Spleen (tissue), 11 donors: ENCODE measurements at regions not wholly inside any gene's neighbourhood (a gene's known extent, or its start where the extent isn't known, plus 50 kb on each side); places are given as distances from the start of the nearest gene placed in this dataset.

Experiments used
- DNase-seq: peaks from one replicate; pipeline ENCODE4 v3.0.0-alpha.2; 2020
- H3K27ac ChIP-seq, 8 donors: fragments of 200-600 bp; sonication (generic) in 7 of 8; 1 replicate in 4 of 8; 2 replicates in 4 of 8; pipeline versions ENCODE4 v1.5.0 to v1.8.0; 2016 to 2021; ENCODE audit warnings: inconsistent platforms in 4 of 8, mild to moderate bottlenecking in 4 of 8, moderate library complexity in 1 of 8
- H3K27me3 ChIP-seq, 7 donors: fragments of 200-600 bp; sonication (generic) in 6 of 7; replicated peaks in 1 of 7; 1 replicate in 4 of 7; 2 replicates in 3 of 7; pipeline versions ENCODE4 v1.5.0 to v1.8.0; 2016 to 2021; ENCODE audit warnings: inconsistent platforms in 3 of 7, mild to moderate bottlenecking in 1 of 7
- H3K36me3 ChIP-seq, 6 donors: fragments of 200-600 bp; sonication (generic) in 5 of 6; 1 replicate in 4 of 6; 2 replicates in 2 of 6; pipeline versions ENCODE4 v1.5.0 to v1.8.0; 2016 to 2021; ENCODE audit warnings: inconsistent platforms in 2 of 6
- H3K4me1 ChIP-seq, 6 donors: fragments of 200-600 bp; sonication (generic) in 5 of 6; 1 replicate in 3 of 6; 2 replicates in 3 of 6; pipeline versions ENCODE4 v1.5.0 to v1.8.0; 2016 to 2021; ENCODE audit warnings: inconsistent platforms in 3 of 6
- H3K4me3 ChIP-seq, 8 donors: fragments of 200-600 bp; sonication (generic) in 7 of 8; 1 replicate in 4 of 8; 2 replicates in 4 of 8; pipeline versions ENCODE4 v1.5.0 to v1.8.0; 2016 to 2021; ENCODE audit warnings: inconsistent platforms in 4 of 8, mild to moderate bottlenecking in 4 of 8, moderate library complexity in 2 of 8
- H3K9me3 ChIP-seq, 8 donors: fragments of 200-600 bp; sonication (generic) in 7 of 8; 1 replicate in 4 of 8; 2 replicates in 4 of 8; pipeline versions ENCODE4 v1.5.0 to v1.8.0; 2016 to 2021; ENCODE audit warnings: inconsistent platforms in 4 of 8
- CTCF ChIP-seq, 11 experiments: fragments of 200-600 bp in 7 of 11; fragments of 450-650 bp in 4 of 11; sonication (generic) in 4 of 11; IDR thresholded peaks in 8 of 11; conservative IDR thresholded peaks in 3 of 11; 1 replicate in 7 of 11; 2 replicates in 4 of 11; pipeline versions ENCODE4 v1.4.0 to v1.8.0; 2016 to 2021; ENCODE audit warnings: antibody characterized with exemption in 11 of 11, inconsistent platforms in 4 of 11, mild to moderate bottlenecking in 1 of 11
- POLR2A ChIP-seq, 3 donors: fragments of 450-650 bp; IDR thresholded peaks; one replicate each; pipeline ENCODE4 v1.5.1; 2017; ENCODE audit warnings: antibody characterized with exemption in 3 of 3, mild to moderate bottlenecking in 1 of 3
- POLR2AphosphoS5 ChIP-seq, 3 donors: sonication (generic); formaldehyde crosslinking; IDR thresholded peaks; one replicate each; pipeline ENCODE4 v1.5.1; 2017; ENCODE audit warnings: antibody characterized with exemption in 3 of 3
- WGBS, 5 donors: extraction: QIAGEN DNeasy Blood & Tissue Kit in 3 of 5; methylation state at CpG; one replicate each; pipeline versions ENCODE4 v1.1.5 to v1.1.7; 2013 to 2018; 5-methylcytosine and 5-hydroxymethylcytosine counted together
- intact Hi-C: fragments of 100-400 bp; cut with DNase I; formaldehyde crosslinking; loops from one replicate; pipeline ENCODE4 v1.15.0; 2023; ENCODE audit warnings: low total_unique reads
- donor health status: healthy with polysubstance abuse.
- donor health status: DM: no; HTN: no; CAD: no; lungs with moderate emphysema.
- donor health status: DM: no; HTN: no; CAD: no.
- donor health status: Bipolar disorder and iron deficiency.
- donor health status: healthy.
- donor health status: DM: no; HTN: no; CAD: no.
- donor health status: DM: yes; HTN: yes; CAD: no.

- no peak for TF ChIP-seq POLR2A (IDR thresholded peaks at IDR 0.05)
- no peak for TF ChIP-seq POLR2AphosphoS5 (IDR thresholded peaks at IDR 0.05)
- TF ChIP-seq CTCF (IDR thresholded peaks at IDR 0.05 in 8 of 11, conservative IDR thresholded peaks at IDR 0.05 in 3 of 11), result no peak
- peaks cover 0 to 13% (median 0%) of the 10 kb centered on the region in 8 donors for H3K9me3 ChIP-seq
- DNase-seq, result no peak
- H3K27ac ChIP-seq, result no peak overlapping the region
- no peaks in the 10 kb centered on the region for H3K36me3 ChIP-seq
- H3K27me3 ChIP-seq, result no peaks in the 10 kb centered on the region
- no peaks in the 10 kb centered on the region for H3K4me1 ChIP-seq
- WGBS, 5 donors, result 66 to 79% (median 71%) methylated on average over 3 of the region's 3 CpGs
- intact Hi-C loops, result no loop called here
- H3K4me3 ChIP-seq, result no peak overlapping the region
These were observed 1144.9 kb upstream of the EYS start for GRCh38 chr6:66851930-66852329.

GRCh38 chr6:66849843-66850242, 1142.8 kb upstream of the EYS start:
- H3K27ac ChIP-seq, result no peak overlapping the region
- TF ChIP-seq POLR2A (IDR thresholded peaks at IDR 0.05) (no peak), CTCF (IDR thresholded peaks at IDR 0.05 in 8 of 11, conservative IDR thresholded peaks at IDR 0.05 in 3 of 11) (no peak), POLR2AphosphoS5 (IDR thresholded peaks at IDR 0.05) (no peak)
- intact Hi-C loops, result no loop called here
- H3K27me3 ChIP-seq, result no peaks in the 10 kb centered on the region
- H3K4me3 ChIP-seq, result no peak overlapping the region
- H3K36me3 ChIP-seq, result no peaks in the 10 kb centered on the region
- H3K4me1 ChIP-seq, result no peaks in the 10 kb centered on the region
- H3K9me3 ChIP-seq, result peaks cover 0 to 16% (median 0%) of the 10 kb centered on the region in 8 donors
- no peak for DNase-seq

GRCh38 chr6:66848244-66848953, 1141.4 kb upstream of the EYS start:
- Histone ChIP-seq H3K36me3 (no peaks in the 10 kb centered on the region), H3K9me3 (peaks cover 0 to 9% (median 0%) of the 10 kb centered on the region in 8 donors), H3K27ac (no peak overlapping the region), H3K4me1 (no peaks in the 10 kb centered on the region), H3K27me3 (no peaks in the 10 kb centered on the region), H3K4me3 (no peak overlapping the region)
- no peak for TF ChIP-seq POLR2AphosphoS5 (IDR thresholded peaks at IDR 0.05)
- no peak for TF ChIP-seq POLR2A (IDR thresholded peaks at IDR 0.05)
- TF ChIP-seq CTCF (IDR thresholded peaks at IDR 0.05 in 8 of 11, conservative IDR thresholded peaks at IDR 0.05 in 3 of 11), result no peak
- WGBS, 5 donors, result 77 to 87% (median 80%) methylated on average over 3 of the region's 3 CpGs
- intact Hi-C loops, result no loop called here
- no peak for DNase-seq

- Histone ChIP-seq H3K4me3 (no peak overlapping the region), H3K9me3 (peaks cover 0 to 3% (median 0%) of the 10 kb centered on the region in 8 donors), H3K4me1 (no peaks in the 10 kb centered on the region), H3K27me3 (no peaks in the 10 kb centered on the region), H3K36me3 (no peaks in the 10 kb centered on the region), H3K27ac (no peak overlapping the region)
- intact Hi-C loops, result no loop called here
- no peak for TF ChIP-seq POLR2AphosphoS5 (IDR thresholded peaks at IDR 0.05)
- no peak for TF ChIP-seq CTCF (IDR thresholded peaks at IDR 0.05 in 8 of 11, conservative IDR thresholded peaks at IDR 0.05 in 3 of 11)
- no peak for TF ChIP-seq POLR2A (IDR thresholded peaks at IDR 0.05)
- 66 to 75% (median 72%) methylated on average over 5 of the region's 5 CpGs for WGBS, 5 donors
- DNase-seq, result no peak
These were observed 1131.7 kb upstream of the EYS start for GRCh38 chr6:66838764-66839163.
